DMS53 treated with DMSO at 0.1 percent for 48 hours (cell line): ENCODE measurements at regions not wholly inside any gene's neighbourhood (a gene's known extent, or its start where the extent isn't known, plus 50 kb on each side); places are given as distances from the start of the nearest gene placed in this dataset.
"Not testable (repeated sequence)": the region's sequence is repeated elsewhere in the genome, so short reads cannot be mapped to it uniquely, and the experiment has no call there.

Experiments used
- DNase-seq: peaks from one replicate; lab custom pipeline; 2025; ENCODE audit not compliant: unreplicated experiment; lab: John Stamatoyannopoulos, UW

- DNase-seq: peak; percentile 91
Measured at GRCh38 chr6:27807441-27808241, 104.6 kb downstream of the OR2B2 start.

- no peak for DNase-seq
Measured at GRCh38 chr6:27806981-27807440, 105.2 kb downstream of the OR2B2 start.

GRCh38 chr6:27805347-27805746 lies 106.8 kb downstream of the OR2B2 start:
- DNase-seq: no peak

- DNase-seq: no peak
Measured at GRCh38 chr6:27804851-27805250, 107.3 kb downstream of the OR2B2 start.

DNA sequence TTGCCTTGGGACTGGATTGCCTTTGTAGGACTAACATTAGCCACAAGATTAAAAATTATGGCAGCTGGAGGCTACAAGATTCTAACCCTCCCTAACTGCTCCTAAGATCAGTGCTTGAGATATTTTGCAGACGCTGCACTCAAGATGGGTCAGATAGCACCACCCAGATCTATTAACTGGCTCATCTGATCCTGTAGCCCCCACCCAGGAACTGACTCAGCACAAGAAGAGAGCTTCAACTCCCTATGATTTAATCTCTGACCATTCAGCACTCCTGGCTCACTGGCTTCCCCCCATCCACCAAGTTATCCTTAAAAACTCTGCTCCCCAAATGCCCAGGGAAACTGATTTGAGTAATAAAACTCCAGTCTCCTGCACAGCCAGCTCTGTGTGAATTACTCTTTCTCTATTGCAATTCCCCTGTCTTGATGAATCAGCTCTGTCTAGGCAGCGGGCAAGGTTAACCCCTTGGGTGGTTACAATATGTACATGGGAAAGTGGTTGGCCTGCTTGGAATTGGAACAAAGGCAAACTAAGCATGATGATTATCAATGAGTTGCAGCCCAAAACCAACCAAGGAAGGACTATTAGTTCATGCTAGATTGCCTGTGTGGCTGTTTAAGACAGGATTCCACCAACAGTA lies 111.3 kb downstream of the OR2B2 start:
- no peak for DNase-seq

GRCh38 chr6:27797960-27798359 lies 114.2 kb downstream of the OR2B2 start:
- DNase-seq: no peak

DNA sequence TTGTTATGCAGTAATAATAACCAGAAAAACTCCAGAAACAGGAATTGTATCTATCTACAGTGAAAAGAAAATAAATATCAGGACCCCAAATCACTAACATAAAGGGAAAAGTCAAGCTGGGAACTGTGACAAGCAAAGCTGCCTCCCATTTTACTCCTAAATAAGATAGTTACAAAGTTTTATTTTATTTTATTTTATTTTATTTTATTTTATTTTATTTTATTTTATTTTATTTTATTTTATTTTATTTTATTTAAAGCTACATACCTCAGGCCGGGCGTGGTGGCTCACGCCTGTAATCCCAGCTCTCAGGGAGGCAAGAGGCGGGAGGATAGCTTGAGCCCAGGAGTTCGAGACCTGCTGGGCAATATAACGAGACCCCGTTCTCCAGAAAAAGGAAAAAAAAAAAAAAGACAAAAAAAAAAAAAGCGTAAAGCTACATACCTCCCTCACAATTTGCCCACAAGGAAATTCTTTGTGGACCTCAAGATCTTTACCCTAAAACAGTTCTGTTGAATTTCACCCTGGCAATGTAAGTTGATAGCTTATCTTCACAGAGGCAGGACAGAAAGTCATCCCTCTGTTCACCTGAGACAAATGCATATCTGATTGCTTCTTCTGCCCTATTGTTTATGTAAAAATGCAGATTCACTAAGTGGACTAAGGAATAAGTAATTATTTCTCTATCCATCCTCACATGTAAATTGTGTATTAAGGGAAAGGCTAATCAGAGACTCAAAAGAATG lies 115.3 kb downstream of the OR2B2 start:
- not testable (repeated sequence) for DNase-seq

- peak; percentile 81 for DNase-seq
Measured at GRCh38 chr6:27795697-27796494, 116.3 kb downstream of the OR2B2 start.

- DNase-seq: peak; percentile 47
Measured at GRCh38 chr6:27791182-27791943, 120.8 kb downstream of the OR2B2 start.

DNA sequence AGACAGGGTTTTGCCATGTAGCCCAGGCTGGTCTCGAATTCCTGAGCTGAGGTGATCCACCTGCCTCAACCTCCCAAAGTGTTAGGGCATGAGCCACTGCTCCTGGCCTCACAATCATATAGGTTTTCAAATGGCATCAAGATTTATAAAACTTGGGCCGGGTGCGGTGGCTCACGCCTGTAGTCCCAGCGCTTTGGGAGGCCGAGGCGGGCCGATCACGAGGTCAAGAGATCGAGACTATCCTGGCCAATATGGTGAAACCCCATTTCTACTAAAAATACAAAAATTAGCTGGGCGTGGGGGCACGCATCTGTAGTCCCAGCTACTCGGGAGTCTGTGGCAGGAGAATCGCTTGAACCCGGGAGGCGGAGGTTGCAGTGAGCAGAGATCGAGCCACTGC lies 123.8 kb downstream of the OR2B2 start:
- DNase-seq: not testable (repeated sequence)

DNA sequence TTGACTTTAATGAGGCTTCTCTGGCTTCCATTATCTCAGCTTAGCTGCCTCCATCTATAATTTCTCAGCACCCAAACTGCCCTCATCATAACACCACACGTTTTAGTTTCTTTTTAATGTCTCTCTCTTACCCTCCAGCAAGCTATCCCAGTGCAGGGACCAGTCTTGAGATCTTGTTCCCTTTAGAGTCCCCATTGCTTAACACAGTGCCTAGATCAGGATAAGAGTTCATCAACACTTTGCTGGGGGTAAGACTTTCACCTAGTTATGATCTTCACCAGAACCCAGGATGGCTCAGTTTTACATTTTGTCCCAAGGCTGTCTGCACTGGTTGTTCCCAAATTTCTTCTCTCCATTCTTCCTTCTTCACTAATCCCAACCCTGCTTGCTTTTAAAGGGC lies 126.1 kb downstream of the OR2B2 start:
- no peak for DNase-seq

- DNase-seq: no peak
Measured at GRCh38 chr6:27785294-27785693, 126.9 kb downstream of the OR2B2 start.

DNA sequence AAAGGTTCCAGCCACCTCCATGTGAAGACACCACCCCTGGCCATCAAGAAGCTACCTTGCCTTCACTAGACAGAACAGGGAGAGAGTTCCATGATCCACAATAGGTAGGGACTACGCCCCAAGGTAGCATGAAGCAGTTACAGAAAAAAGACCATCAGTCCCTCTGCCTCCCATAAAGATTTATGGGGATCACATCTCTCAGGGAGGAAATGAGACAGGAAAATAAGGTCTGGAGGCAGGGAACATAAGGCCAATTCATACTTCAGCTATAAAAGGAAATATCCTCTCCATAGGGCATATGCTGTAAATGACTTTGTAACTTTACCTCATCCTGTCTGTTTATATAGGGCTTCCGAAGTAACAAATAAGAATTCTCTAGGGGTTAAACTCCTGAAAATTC lies 129.4 kb downstream of the OR2B2 start:
- no peak for DNase-seq

DNA sequence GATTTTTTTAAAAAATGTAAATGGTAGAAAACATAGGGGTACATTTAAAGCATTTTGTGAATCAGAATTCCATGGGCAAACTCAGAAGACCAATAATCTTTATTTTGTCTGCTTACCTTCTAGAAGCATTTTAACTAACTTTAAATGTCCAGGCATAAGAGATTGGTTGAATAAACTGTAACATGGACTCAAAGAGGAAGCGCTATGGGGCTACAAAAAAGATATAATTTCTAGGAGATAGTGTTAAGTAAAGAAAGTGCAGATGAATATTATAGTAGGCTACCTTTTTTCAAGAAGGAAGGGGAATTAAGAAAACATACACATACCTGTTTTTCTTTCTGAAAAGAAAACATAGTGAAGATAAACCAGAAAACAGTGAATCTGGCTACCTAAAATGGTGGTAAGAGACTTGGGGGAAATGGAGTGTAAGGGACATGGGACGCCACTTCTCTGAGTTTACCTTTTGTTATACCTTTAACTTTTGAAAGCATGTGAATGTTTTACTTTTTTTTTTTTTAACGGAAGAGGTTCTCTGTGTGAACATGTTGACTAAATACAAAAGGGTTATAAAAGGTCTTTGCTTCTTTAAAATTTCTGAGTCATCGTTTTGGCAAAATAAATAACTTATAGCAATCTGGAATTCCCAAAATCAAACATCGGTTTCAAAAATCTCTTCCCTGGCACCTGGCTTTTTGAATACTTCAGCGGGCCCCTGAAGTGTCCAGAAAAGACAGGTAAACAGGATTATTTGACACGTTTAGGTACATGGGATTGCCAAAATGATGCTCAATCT lies 133.4 kb downstream of the OR2B2 start:
- no peak for DNase-seq

- DNase-seq: no peak
Measured at GRCh38 chr6:27777614-27778355, 134.4 kb downstream of the OR2B2 start.

GRCh38 chr6:27777126-27777525 lies 135.1 kb downstream of the OR2B2 start:
- DNase-seq: no peak

DNA sequence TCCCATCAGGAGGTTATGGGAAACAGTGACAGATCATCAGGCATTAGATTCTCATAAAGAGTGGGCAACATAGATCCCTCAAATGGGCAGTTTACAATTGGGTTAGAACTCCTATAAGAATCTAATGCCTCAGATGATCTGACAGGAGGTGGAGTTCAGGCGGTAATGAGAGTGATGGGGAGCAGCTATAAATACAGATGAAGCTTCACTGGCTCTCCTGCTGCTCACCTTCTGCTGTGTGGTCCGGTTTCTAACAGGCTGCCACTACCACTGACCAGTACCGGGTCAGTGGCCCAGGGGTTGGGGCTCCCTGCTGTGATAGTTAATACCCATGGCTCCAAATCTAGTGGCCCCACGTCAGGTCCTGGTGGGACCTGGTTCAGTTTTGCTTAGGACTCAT lies 135.7 kb downstream of the OR2B2 start:
- DNase-seq: no peak

DNA sequence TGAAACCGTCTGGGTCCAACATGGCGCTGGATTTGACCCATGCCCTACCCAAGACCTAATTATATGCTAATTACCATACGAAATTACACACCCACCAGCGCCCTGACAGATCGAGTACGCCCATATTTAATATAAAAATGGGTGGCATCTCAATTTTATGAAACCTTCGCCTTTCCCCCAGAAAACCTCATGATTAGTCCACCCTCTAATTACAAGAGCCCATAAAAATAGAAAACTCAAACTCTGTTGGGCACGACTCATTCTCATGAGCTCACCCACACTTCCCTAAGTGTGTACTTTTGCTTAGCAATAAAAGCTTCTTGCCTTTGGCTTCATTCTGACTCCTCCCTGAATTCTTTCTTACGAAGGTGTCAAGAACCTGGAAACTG lies 136.4 kb downstream of the OR2B2 start:
- no peak for DNase-seq
